Testis (tissue), 2 donors: ENCODE measurements at regions not wholly inside any gene's neighbourhood (a gene's known extent, or its start where the extent isn't known, plus 50 kb on each side); places are given as distances from the start of the nearest gene placed in this dataset.
"Not testable (repeated sequence)": the region's sequence is repeated elsewhere in the genome, so short reads cannot be mapped to it uniquely, and the experiment has no call there.

Source experiments
- DNase-seq: peaks from one replicate; pipeline ENCODE4 v3.0.0-alpha.2; 2019
- H3K27ac ChIP-seq, 2 donors: fragments of 200-600 bp; sonication (generic); one replicate each; pipeline ENCODE4 v1.5.1; 2019
- H3K27me3 ChIP-seq: fragments of 200-600 bp; sonication (generic); one replicate; pipeline ENCODE4 v1.5.1; 2019
- H3K36me3 ChIP-seq: fragments of 200-600 bp; sonication (generic); one replicate; pipeline ENCODE4 v1.5.1; 2017; ENCODE audit warnings: low read depth; ENCODE audit errors: missing control alignments
- H3K4me1 ChIP-seq: fragments of 200-600 bp; sonication (generic); one replicate; pipeline ENCODE4 v1.5.1; 2019
- H3K4me3 ChIP-seq, 2 donors: fragments of 200-600 bp; sonication (generic); one replicate each; pipeline ENCODE4 v1.5.1; 2017 to 2019
- H3K9me3 ChIP-seq: fragments of 200-600 bp; sonication (generic); one replicate; pipeline ENCODE4 v1.5.1; 2017
- CTCF ChIP-seq, 3 experiments: fragments of 450-650 bp in 2 of 3; fragments of 200-600 bp in 1 of 3; sonication (generic) in 1 of 3; IDR thresholded peaks; one replicate each; pipeline ENCODE4 v1.5.1; 2016 to 2019; ENCODE audit warnings: antibody characterized with exemption in 3 of 3, mild to moderate bottlenecking in 2 of 3, moderate library complexity in 1 of 3
- POLR2A ChIP-seq: fragments of 450-650 bp; IDR thresholded peaks from one replicate; pipeline ENCODE4 v1.6.1; 2017; ENCODE audit warnings: antibody characterized with exemption, mild to moderate bottlenecking, moderate library complexity
- WGBS, 2 donors: methylation state at CpG; one replicate each; pipeline ENCODE4 v1.1.5; 2018; 5-methylcytosine and 5-hydroxymethylcytosine counted together
- intact Hi-C: fragments of 100-400 bp; cut with DNase I; formaldehyde crosslinking; loops from one replicate; pipeline ENCODE4 v1.15.1; 2023; ENCODE audit warnings: low total_unique reads

DNA sequence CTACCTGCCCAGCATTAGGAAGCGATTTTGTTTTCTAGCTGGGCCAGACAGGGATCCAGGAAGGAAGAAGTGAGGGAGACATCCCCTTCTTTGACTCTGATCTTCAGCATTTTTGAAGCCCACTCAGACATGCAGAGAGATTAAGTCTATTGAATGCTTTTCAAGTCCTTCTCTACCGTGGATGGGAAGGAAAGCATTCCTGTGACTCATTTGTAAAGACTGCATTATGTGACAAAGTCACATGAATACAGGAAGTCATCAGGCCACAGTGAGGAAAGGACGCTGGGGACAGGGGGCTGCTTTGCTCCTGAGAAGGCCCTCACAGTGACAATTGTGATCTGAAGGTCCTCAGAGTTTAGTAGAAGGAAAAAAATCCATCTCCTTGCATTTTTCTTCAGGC lies 67.4 kb upstream of the GBA3 start:
- 62 to 71% methylated on average over 3 of the region's 3 CpGs for WGBS, 2 donors
- Histone ChIP-seq H3K9me3 (no peaks in the 10 kb centered on the region), H3K36me3 (no peaks in the 10 kb centered on the region), H3K4me3 (no peak overlapping the region), H3K4me1 (no peaks in the 10 kb centered on the region), H3K27ac (no peak overlapping the region), H3K27me3 (no peaks in the 10 kb centered on the region)
- intact Hi-C loops, result no loop called here
- TF ChIP-seq POLR2A (no peak), CTCF (IDR thresholded peaks at IDR 0.05) (no peak)
- DNase-seq, result no peak

GRCh38 chr4:22627851-22628250 lies 64.9 kb upstream of the GBA3 start:
- intact Hi-C loops, H3K9me3 ChIP-seq, H3K4me1 ChIP-seq, H3K4me3 ChIP-seq, H3K27me3 ChIP-seq, H3K36me3 ChIP-seq, DNase-seq: not testable (repeated sequence)
- peak overlapping the region in 1 of 2 donors; percentile 7 for H3K27ac ChIP-seq

- H3K36me3 ChIP-seq, H3K4me3 ChIP-seq, intact Hi-C loops, H3K27ac ChIP-seq, H3K27me3 ChIP-seq, DNase-seq, H3K9me3 ChIP-seq, H3K4me1 ChIP-seq: not testable (repeated sequence)
- WGBS, 2 donors, result 51 to 65% methylated on average over 11 of the region's 11 CpGs
Observed at GRCh38 chr4:22630161-22630975, 62.4 kb upstream of the GBA3 start.

GRCh38 chr4:22631167-22631566 lies 61.6 kb upstream of the GBA3 start:
- H3K4me3 ChIP-seq, H3K4me1 ChIP-seq, H3K27me3 ChIP-seq, H3K36me3 ChIP-seq, H3K27ac ChIP-seq, H3K9me3 ChIP-seq, intact Hi-C loops, DNase-seq: not testable (repeated sequence)
- WGBS, 2 donors, result 89% methylated on average over 5 of the region's 5 CpGs

DNA sequence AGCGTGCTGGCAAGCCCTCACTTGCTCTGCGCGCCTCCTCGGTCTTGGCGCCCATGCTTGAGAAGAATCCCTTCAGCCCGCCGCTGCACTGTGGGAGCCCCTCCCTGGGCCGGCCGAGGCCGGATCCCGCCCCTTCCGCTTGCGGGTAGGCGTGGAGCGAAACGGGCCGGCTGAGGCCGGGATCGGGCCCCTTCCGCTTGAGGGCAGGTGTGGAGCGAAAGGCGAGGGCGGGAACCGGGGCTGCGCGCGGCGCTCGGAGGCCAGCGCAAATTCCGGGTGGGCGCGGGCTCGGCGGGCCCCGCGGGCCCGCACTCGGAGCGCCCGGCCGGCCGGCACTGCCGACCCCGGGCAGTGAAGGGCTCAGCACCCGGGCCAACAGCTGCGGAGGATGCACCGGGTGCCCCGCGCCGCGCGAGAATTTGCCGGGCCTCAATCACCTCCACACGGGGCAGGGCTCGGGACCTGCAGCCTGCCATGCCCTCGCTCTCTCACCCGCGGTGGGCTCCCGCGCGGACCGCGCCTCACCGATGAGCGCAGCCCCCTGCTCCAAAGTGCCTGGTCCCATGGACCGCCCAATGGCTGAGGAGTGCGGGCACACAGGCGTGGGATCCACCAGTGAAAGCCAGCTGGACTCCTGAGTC lies 58.1 kb upstream of the GBA3 start:
- no peak for TF ChIP-seq CTCF (IDR thresholded peaks at IDR 0.05)
- no peak for TF ChIP-seq POLR2A
- no peaks in the 10 kb centered on the region for H3K4me1 ChIP-seq
- intact Hi-C loops, result no loop called here
- 63 to 88% methylated on average over 13 to 69 of the region's 69 CpGs for WGBS, 2 donors
- H3K36me3 ChIP-seq, result no peaks in the 10 kb centered on the region
- peak overlapping the region in 1 of 2 donors; percentile 56 for H3K27ac ChIP-seq
- DNase-seq, result peak; percentile 44
- H3K4me3 ChIP-seq, result peak overlapping the region; percentile 52 to 53
- no peaks in the 10 kb centered on the region for H3K9me3 ChIP-seq
- no peaks in the 10 kb centered on the region for H3K27me3 ChIP-seq

GRCh38 chr4:22635182-22635549 lies 57.6 kb upstream of the GBA3 start:
- peak overlapping the region in 1 of 2 donors; percentile 56 for H3K27ac ChIP-seq
- H3K27me3 ChIP-seq, intact Hi-C loops, H3K36me3 ChIP-seq, H3K4me1 ChIP-seq, H3K9me3 ChIP-seq: not testable (repeated sequence)
- H3K4me3 ChIP-seq, result peak overlapping the region; percentile 52 to 53
- 58 to 65% methylated on average over 4 of the region's 4 CpGs for WGBS, 2 donors
- peak; percentile 79 for DNase-seq
- peak; percentile 15 for TF ChIP-seq POLR2A
